Panc1 (cell line): ENCODE measurements at regions not wholly inside any gene's neighbourhood (a gene's known extent, or its start where the extent isn't known, plus 50 kb on each side); places are given as distances from the start of the nearest gene placed in this dataset.

Experiments
- ATAC-seq: fragments of 200-7000 bp; cut with Tn5 transposase; 2 replicates; pipeline ENCODE4 v1.9.1; 2020; ENCODE audit warnings: mild to moderate bottlenecking, moderate library complexity
- BruUV-seq: library from RNA; stranded (reverse); fragments of 400-500 nt; replicated peaks from 2 replicates; lab custom pipeline; 2021; lab: Mats Ljungman, UMichigan
- CTCF ChIA-PET: fragments of 300-600 bp; sonication (Branson Sonifier 250); formaldehyde crosslinking; loops from one replicate; lab custom pipeline; 2022; ENCODE audit warnings: antibody characterized with exemption; lab: Charles Lee
- POLR2A ChIA-PET: fragments of 300-600 bp; sonication (Branson Sonifier 250); formaldehyde crosslinking; loops from one replicate; lab custom pipeline; 2022; ENCODE audit warnings: antibody characterized with exemption; lab: Charles Lee
- DNase-seq: peaks from one replicate; pipeline ENCODE4 v3.0.0-alpha.2; 2010; ENCODE audit warnings: low read depth, low spot score
- H3K27ac ChIP-seq: 2 replicates; pipeline ENCODE4 v1.5.1; 2011; ENCODE audit warnings: mild to moderate bottlenecking, low read length, inconsistent platforms
- H3K27me3 ChIP-seq: fragments of 200-500 bp; sonication (Bioruptor generic); 2 replicates; pipeline ENCODE4 v1.6.0; 2014; ENCODE audit warnings: low read length, inconsistent platforms; ENCODE audit not compliant: control insufficient read depth, insufficient read depth
- H3K36me3 ChIP-seq: fragments of 200-500 bp; sonication (Bioruptor generic); 2 replicates; pipeline ENCODE4 v1.5.1; 2014; ENCODE audit warnings: inconsistent platforms, mild to moderate bottlenecking, low read length, moderate library complexity; ENCODE audit not compliant: control insufficient read depth, insufficient read depth
- H3K4me1 ChIP-seq: 2 replicates; pipeline ENCODE4 v1.5.1; 2011; ENCODE audit warnings: inconsistent platforms, mild to moderate bottlenecking, low read length, moderate library complexity; ENCODE audit not compliant: control insufficient read depth, insufficient read depth
- H3K4me3 ChIP-seq, 2 experiments: 2 replicates each; pipeline ENCODE4 v1.5.1; 2011 to 2012; ENCODE audit warnings: low read depth in 2 of 2, low read length in 2 of 2, mild to moderate bottlenecking in 2 of 2, inconsistent platforms in 1 of 2, moderate library complexity in 1 of 2
- H3K9me3 ChIP-seq: fragments of 200-500 bp; sonication (Bioruptor generic); 2 replicates; pipeline ENCODE4 v1.5.1; 2014; ENCODE audit warnings: low read depth, mild to moderate bottlenecking, inconsistent platforms, low read length, moderate library complexity; ENCODE audit not compliant: control insufficient read depth, insufficient read depth
- POLR2AphosphoS5 ChIP-seq: IDR thresholded peaks from 2 replicates; pipeline ENCODE4 v1.6.1; 2012; ENCODE audit warnings: mild to moderate bottlenecking, low read depth, low read length, moderate library complexity
- SIN3A ChIP-seq: IDR thresholded peaks from 2 replicates; pipeline ENCODE4 v1.6.1; 2012; ENCODE audit warnings: low read depth, mild to moderate bottlenecking, low read length, moderate library complexity, borderline replicate concordance; ENCODE audit not compliant: insufficient read depth
- TCF7L2 ChIP-seq: IDR thresholded peaks from 2 replicates; pipeline ENCODE4 v1.6.1; 2011; ENCODE audit warnings: mild to moderate bottlenecking, low read depth, low read length, inconsistent platforms
- in situ Hi-C: cut with HindIII; loops from 2 replicates; pipeline ENCODE4 v1.10.0; 2016; ENCODE audit warnings: low sequenced_read_pairs, low pct_unique_long_range_greater_than_20kb
- intact Hi-C: fragments of 100-400 bp; cut with micrococcal nuclease; formaldehyde crosslinking; loops from one replicate; pipeline ENCODE4 v1.10.0; 2022; ENCODE audit not compliant: unreplicated experiment
- TF ChIP-seq, protein P1 (sequence below), 2 experiments: IDR thresholded peaks; 2 replicates each; pipeline ENCODE4 v1.6.1; 2011 to 2012; ENCODE audit warnings: low read depth in 2 of 2, control low read depth in 1 of 2, low read length in 1 of 2, mild to moderate bottlenecking in 1 of 2, moderate library complexity in 1 of 2; ENCODE audit not compliant: insufficient read depth in 1 of 2
- TF ChIP-seq, protein P2 (sequence below): fragments of 450-650 bp; IDR thresholded peaks from 2 replicates; pipeline ENCODE4 v1.5.1; 2017; ENCODE audit warnings: mild to moderate bottlenecking

DNA sequence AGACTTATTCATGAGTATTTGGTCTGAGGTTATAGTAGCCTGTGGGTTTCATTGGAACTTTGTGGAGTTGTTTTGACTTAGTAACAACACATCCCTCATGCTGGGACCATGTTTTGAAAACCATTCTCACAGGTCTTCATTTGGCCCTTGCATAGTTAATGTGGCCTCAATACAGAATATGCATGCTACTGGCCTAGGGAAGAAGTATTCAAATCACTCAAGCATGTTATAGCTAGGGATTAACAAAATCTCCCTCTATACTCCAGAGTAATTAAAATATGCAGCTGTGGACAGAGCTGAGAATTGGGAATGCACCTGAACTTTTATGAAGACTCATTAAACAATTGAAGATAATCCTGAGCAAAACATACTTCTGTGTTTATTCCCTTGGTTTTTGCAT, 325.5 kb upstream of the CHAC2 start:
- Histone ChIP-seq H3K4me1 (no peaks in the 10 kb centered on the region), H3K4me3 (no peak overlapping the region), H3K9me3 (no peaks in the 10 kb centered on the region), H3K36me3 (no peaks in the 10 kb centered on the region), H3K27me3 (no peaks in the 10 kb centered on the region), H3K27ac (no peak overlapping the region)
- ATAC-seq (no peak), DNase-seq (no peak)
- ChIA-PET CTCF (no interaction called here), POLR2A (no interaction called here)
- in situ Hi-C loops (no loop called here), intact Hi-C loops (no loop called here)
- TF ChIP-seq POLR2AphosphoS5 (no peak), SIN3A (no peak), TCF7L2 (no peak)
- TF ChIP-seq, protein P1, sequence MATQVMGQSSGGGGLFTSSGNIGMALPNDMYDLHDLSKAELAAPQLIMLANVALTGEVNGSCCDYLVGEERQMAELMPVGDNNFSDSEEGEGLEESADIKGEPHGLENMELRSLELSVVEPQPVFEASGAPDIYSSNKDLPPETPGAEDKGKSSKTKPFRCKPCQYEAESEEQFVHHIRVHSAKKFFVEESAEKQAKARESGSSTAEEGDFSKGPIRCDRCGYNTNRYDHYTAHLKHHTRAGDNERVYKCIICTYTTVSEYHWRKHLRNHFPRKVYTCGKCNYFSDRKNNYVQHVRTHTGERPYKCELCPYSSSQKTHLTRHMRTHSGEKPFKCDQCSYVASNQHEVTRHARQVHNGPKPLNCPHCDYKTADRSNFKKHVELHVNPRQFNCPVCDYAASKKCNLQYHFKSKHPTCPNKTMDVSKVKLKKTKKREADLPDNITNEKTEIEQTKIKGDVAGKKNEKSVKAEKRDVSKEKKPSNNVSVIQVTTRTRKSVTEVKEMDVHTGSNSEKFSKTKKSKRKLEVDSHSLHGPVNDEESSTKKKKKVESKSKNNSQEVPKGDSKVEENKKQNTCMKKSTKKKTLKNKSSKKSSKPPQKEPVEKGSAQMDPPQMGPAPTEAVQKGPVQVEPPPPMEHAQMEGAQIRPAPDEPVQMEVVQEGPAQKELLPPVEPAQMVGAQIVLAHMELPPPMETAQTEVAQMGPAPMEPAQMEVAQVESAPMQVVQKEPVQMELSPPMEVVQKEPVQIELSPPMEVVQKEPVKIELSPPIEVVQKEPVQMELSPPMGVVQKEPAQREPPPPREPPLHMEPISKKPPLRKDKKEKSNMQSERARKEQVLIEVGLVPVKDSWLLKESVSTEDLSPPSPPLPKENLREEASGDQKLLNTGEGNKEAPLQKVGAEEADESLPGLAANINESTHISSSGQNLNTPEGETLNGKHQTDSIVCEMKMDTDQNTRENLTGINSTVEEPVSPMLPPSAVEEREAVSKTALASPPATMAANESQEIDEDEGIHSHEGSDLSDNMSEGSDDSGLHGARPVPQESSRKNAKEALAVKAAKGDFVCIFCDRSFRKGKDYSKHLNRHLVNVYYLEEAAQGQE (IDR thresholded peaks at IDR 0.05; ENCODE audit: insufficient read depth in 1 of 2, low read depth in 2 of 2, low read length in 1 of 2): no peak
- TF ChIP-seq, protein P2, sequence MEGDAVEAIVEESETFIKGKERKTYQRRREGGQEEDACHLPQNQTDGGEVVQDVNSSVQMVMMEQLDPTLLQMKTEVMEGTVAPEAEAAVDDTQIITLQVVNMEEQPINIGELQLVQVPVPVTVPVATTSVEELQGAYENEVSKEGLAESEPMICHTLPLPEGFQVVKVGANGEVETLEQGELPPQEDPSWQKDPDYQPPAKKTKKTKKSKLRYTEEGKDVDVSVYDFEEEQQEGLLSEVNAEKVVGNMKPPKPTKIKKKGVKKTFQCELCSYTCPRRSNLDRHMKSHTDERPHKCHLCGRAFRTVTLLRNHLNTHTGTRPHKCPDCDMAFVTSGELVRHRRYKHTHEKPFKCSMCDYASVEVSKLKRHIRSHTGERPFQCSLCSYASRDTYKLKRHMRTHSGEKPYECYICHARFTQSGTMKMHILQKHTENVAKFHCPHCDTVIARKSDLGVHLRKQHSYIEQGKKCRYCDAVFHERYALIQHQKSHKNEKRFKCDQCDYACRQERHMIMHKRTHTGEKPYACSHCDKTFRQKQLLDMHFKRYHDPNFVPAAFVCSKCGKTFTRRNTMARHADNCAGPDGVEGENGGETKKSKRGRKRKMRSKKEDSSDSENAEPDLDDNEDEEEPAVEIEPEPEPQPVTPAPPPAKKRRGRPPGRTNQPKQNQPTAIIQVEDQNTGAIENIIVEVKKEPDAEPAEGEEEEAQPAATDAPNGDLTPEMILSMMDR: no peak
- no TSS peak for BruUV-seq

- Histone ChIP-seq H3K36me3 (no peaks in the 10 kb centered on the region), H3K4me3 (no peak overlapping the region), H3K9me3 (no peaks in the 10 kb centered on the region), H3K27me3 (no peaks in the 10 kb centered on the region), H3K4me1 (no peaks in the 10 kb centered on the region), H3K27ac (no peak overlapping the region)
- CTCF ChIA-PET: no interaction called here
- ATAC-seq (no peak), DNase-seq (no peak)
- in situ Hi-C loops (no loop called here), intact Hi-C loops (no loop called here)
- TF ChIP-seq, protein P2: no peak
- TF ChIP-seq POLR2AphosphoS5 (no peak), TCF7L2 (no peak), SIN3A (no peak)
- TF ChIP-seq, protein P1 (IDR thresholded peaks at IDR 0.05; ENCODE audit: insufficient read depth in 1 of 2, low read depth in 2 of 2, low read length in 1 of 2): no peak
- POLR2A ChIA-PET: no interaction called here
- BruUV-seq: no TSS peak
These were observed 328.9 kb upstream of the CHAC2 start for GRCh38 chr2:53438692-53439091.
